ENCODE measurements at regions not wholly inside any gene's neighbourhood (a gene's known extent, or its start where the extent isn't known, plus 50 kb on each side); places are given as distances from the start of the nearest gene placed in this dataset.

GRCh38 chr3:178120367-178120766 lies 415.9 kb upstream of the KCNMB2 start:
- TF ChIP-seq POLR2A (IDR thresholded peaks at IDR 0.05; ENCODE audit: extremely low read depth, insufficient read length) (no peak), CTCF (IDR thresholded peaks at IDR 0.05; ENCODE audit: low read depth, low read length) (no peak), MYC (IDR thresholded peaks at IDR 0.05; ENCODE audit: low read depth, low read length) (no peak), MAX (IDR thresholded peaks at IDR 0.05; ENCODE audit: low read depth, low read length) (no peak)
- no peak for DNase-seq (ENCODE audit: low read depth)
- no peak overlapping the region for H3K4me3 ChIP-seq (ENCODE audit: low read depth, low read length)

GRCh38 chr3:178126686-178127085 lies 409.6 kb upstream of the KCNMB2 start:
- H3K4me3 ChIP-seq (ENCODE audit: low read depth, low read length): no peak overlapping the region
- TF ChIP-seq CTCF (IDR thresholded peaks at IDR 0.05; ENCODE audit: low read depth, low read length): no peak
- no peak for TF ChIP-seq MAX (IDR thresholded peaks at IDR 0.05; ENCODE audit: low read depth, low read length)
- TF ChIP-seq POLR2A (IDR thresholded peaks at IDR 0.05; ENCODE audit: extremely low read depth, insufficient read length): no peak
- TF ChIP-seq MYC (IDR thresholded peaks at IDR 0.05; ENCODE audit: low read depth, low read length): no peak
- DNase-seq (ENCODE audit: low read depth): no peak

GRCh38 chr3:178127221-178127620 lies 409.0 kb upstream of the KCNMB2 start:
- no peak overlapping the region for H3K4me3 ChIP-seq (ENCODE audit: low read depth, low read length)
- no peak for TF ChIP-seq MYC (IDR thresholded peaks at IDR 0.05; ENCODE audit: low read depth, low read length)
- no peak for TF ChIP-seq MAX (IDR thresholded peaks at IDR 0.05; ENCODE audit: low read depth, low read length)
- TF ChIP-seq POLR2A (IDR thresholded peaks at IDR 0.05; ENCODE audit: extremely low read depth, insufficient read length): no peak
- no peak for DNase-seq (ENCODE audit: low read depth)

GRCh38 chr3:178129109-178129508 lies 407.1 kb upstream of the KCNMB2 start:
- no peak overlapping the region for H3K4me3 ChIP-seq (ENCODE audit: low read depth, low read length)
- DNase-seq (ENCODE audit: low read depth): no peak
- TF ChIP-seq MYC (IDR thresholded peaks at IDR 0.05; ENCODE audit: low read depth, low read length): no peak
- no peak for TF ChIP-seq CTCF (IDR thresholded peaks at IDR 0.05; ENCODE audit: low read depth, low read length)
- no peak for TF ChIP-seq POLR2A (IDR thresholded peaks at IDR 0.05; ENCODE audit: extremely low read depth, insufficient read length)
- TF ChIP-seq MAX (IDR thresholded peaks at IDR 0.05; ENCODE audit: low read depth, low read length): no peak

- no peak for DNase-seq (ENCODE audit: low read depth)
- TF ChIP-seq MYC (IDR thresholded peaks at IDR 0.05; ENCODE audit: low read depth, low read length): no peak
- TF ChIP-seq MAX (IDR thresholded peaks at IDR 0.05; ENCODE audit: low read depth, low read length): no peak
- no peak for TF ChIP-seq CTCF (IDR thresholded peaks at IDR 0.05; ENCODE audit: low read depth, low read length)
- no peak for TF ChIP-seq POLR2A (IDR thresholded peaks at IDR 0.05; ENCODE audit: extremely low read depth, insufficient read length)
- H3K4me3 ChIP-seq (ENCODE audit: low read depth, low read length): no peak overlapping the region
Measured at GRCh38 chr3:178131801-178132200, 404.4 kb upstream of the KCNMB2 start.

GRCh38 chr3:178137206-178137605 lies 399.0 kb upstream of the KCNMB2 start:
- no peak for DNase-seq (ENCODE audit: low read depth)
- H3K4me3 ChIP-seq (ENCODE audit: low read depth, low read length): no peak overlapping the region
- TF ChIP-seq POLR2A (IDR thresholded peaks at IDR 0.05; ENCODE audit: extremely low read depth, insufficient read length) (no peak), MYC (IDR thresholded peaks at IDR 0.05; ENCODE audit: low read depth, low read length) (no peak), CTCF (IDR thresholded peaks at IDR 0.05; ENCODE audit: low read depth, low read length) (no peak), MAX (IDR thresholded peaks at IDR 0.05; ENCODE audit: low read depth, low read length) (no peak)
